Epithelial cell of proximal tubule (primary cell): ENCODE measurements at regions not wholly inside any gene's neighbourhood (a gene's known extent, or its start where the extent isn't known, plus 50 kb on each side); places are given as distances from the start of the nearest gene placed in this dataset.
"Not testable (repeated sequence)": the region's sequence is repeated elsewhere in the genome, so short reads cannot be mapped to it uniquely, and the experiment has no call there.

Experiments
- DNase-seq: peaks from one replicate; pipeline ENCODE4 v3.0.0-alpha.2; 2011; ENCODE audit warnings: low read depth
- H3K4me3 ChIP-seq: 2 replicates; pipeline ENCODE4 v1.5.1; 2011; ENCODE audit warnings: low read depth, mild to moderate bottlenecking, low read length
- CTCF ChIP-seq: conservative IDR thresholded peaks from 2 replicates; pipeline ENCODE4 v1.5.1; 2012; ENCODE audit warnings: low read depth, mild to moderate bottlenecking, low read length

- DNase-seq = no peak
- no peak for TF ChIP-seq CTCF
- H3K4me3 ChIP-seq = no peak overlapping the region
Observed at GRCh38 chr4:144862210-144862609, 216.3 kb downstream of the HHIP start.

GRCh38 chr4:144864891-144865290 is 218.9 kb downstream of the HHIP start:
- not testable (repeated sequence) for H3K4me3 ChIP-seq, DNase-seq

- no peak for DNase-seq
- no peak overlapping the region for H3K4me3 ChIP-seq
- TF ChIP-seq CTCF = no peak
Observed at GRCh38 chr4:144868309-144868708, 222.4 kb downstream of the HHIP start.

GRCh38 chr4:144872508-144873225 is 225.3 kb downstream of the ANAPC10 start:
- no peak for DNase-seq

GRCh38 chr4:144873226-144873990 is 224.6 kb downstream of the ANAPC10 start:
- no peak for TF ChIP-seq CTCF
- H3K4me3 ChIP-seq = no peak overlapping the region
- DNase-seq = no peak

More at GRCh38 chr4:144872508-144873225, 225.3 kb downstream of the ANAPC10 start:
- H3K4me3 ChIP-seq = no peak overlapping the region
- TF ChIP-seq CTCF = no peak

GRCh38 chr4:144894573-144894972 is 203.4 kb downstream of the ANAPC10 start:
- TF ChIP-seq CTCF = no peak
- no peak overlapping the region for H3K4me3 ChIP-seq
- DNase-seq = peak; percentile 10

GRCh38 chr4:144899393-144899792 is 198.6 kb downstream of the ANAPC10 start:
- TF ChIP-seq CTCF = no peak
- no peak overlapping the region for H3K4me3 ChIP-seq
- DNase-seq = no peak
